ENCODE measurements at regions not wholly inside any gene's neighbourhood (a gene's known extent, or its start where the extent isn't known, plus 50 kb on each side); places are given as distances from the start of the nearest gene placed in this dataset.

DNA sequence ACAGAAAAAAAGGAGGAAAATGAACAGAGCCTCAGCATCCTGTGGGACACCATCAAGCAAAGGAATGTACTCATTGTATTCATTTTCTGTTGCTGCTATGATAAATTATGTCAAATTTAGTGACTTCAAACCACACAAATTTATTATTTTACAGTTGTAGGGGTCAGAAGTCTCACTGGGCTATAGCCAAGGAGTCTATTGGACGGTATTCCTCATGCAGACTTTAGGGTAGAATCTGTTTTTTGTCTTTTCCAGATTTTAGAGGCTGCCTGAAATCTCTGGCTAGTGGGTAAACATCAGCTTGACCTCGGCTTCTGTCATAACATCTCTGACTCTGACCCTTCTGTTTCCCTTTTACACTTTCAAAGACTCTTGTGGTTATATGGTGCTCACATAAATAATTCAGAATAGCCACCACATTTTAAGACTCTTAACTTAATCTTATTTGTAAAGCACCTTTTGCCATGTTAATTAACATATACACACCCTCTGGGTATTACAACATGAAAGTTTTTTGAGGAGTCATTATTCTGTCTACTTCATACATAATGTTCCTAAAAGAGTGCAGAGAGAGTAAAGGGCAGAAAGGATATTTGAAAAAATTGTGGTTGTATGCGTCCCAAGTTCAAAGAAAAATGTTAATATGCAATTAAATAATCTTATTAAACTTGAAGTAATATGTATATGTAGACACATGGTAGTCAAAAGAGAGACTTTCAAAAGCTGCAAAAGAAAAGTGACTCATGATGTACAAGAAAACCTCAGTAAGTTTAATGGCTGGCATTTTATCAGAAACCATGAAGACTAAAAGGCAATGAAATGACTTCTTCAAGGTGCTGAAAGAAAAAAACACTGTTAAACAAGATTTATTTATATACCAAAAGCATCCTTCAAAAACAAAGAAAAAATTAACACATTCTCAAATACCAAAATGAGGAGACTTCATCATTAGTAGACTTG is 70.8 kb upstream of the MEOX2 start:
- no peak for DNase-seq (ENCODE audit: low spot score)

DNA sequence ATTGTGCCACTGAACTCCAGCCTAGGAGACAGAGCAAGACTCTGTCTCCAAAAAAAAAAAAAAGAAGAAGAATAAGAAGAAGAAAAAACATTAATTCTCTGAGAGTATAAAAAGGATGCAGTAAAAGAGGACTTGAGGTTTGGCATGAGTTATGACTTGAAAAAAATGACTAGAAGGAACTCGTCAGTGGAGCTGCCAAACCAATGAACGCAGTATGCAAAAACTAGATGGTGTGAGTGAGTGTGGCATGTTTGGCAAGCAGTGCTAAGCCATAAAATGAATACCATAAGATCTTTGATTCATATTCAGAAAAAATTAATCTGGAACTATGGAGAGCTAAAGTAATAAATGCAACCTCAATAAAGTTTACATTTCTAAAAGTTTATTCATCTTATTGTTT is 68.6 kb upstream of the MEOX2 start:
- no peak for DNase-seq (ENCODE audit: low spot score)

DNA sequence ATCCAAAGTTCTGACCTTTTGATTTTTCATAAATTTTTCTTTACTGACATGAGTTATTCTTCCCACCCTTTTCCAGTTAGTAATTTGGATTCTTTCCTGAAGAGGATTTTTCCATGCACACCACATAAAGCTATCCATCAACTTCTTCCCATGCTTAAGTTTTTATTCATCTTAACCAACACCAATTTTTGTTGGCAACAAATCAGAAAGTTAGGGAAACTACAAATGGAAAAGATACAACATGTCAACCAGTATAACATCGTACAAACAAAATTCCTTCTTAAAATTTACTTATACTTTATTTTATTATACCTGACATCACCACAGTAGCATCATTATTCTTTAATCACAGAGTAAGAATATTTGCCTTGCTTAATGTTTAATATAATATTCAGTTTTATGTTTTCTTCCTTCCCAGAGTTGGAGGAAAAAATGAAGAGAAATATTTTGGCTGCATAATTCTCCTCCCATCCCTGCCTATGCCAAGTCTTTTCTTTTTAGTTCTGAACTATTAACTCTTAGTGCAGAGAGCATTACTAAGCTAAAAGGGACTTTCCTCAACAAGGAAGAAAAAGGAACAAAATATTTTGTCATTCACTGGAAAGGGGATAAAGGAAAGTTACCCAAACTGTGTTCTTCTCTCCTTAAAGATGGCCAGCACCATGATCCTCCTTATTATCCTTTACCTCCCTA is 67.5 kb upstream of the MEOX2 start:
- no peak for DNase-seq (ENCODE audit: low spot score)

DNA sequence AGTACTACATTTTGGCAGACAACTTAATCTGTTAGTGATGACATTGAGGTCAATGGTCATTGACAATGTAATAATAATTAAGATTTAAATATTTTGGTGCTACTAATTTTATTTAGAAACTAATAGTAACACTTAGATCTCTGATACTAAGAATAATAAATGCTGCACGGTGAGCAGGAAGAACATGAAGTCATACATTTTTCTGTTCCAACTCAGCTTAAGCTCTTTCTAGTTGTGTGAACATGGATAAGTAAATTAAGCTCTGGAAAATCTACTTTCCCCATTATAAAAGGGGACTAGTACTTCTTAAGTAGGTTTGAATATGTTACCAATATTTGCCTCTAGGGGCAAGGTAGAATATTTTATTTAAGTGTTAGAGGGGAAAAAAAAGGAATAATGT is 65.9 kb upstream of the MEOX2 start:
- no peak for DNase-seq (ENCODE audit: low spot score)

DNA sequence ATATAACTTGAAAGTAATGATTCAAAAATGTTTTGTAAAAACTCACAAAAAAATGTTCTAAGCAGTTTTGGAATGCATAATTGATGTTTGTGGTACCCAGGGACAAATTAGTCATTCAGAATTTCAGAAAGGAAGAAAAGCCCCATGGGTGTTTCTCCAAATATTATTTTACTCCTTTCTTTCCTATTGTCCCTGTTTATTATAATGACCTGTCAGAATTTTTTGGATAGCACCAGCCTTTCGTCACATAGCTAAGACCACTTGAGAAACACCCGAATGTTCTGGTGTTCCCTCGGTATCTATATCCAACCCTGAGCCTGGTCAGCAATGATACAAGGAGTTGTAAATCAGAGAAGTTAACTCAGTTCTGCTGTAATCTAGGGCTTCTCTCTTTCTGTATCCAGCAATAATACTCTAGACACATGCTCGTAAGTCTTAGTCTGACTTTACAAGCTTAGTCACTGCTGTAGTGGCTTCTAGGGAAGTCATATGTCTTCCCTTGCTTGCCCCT is 64.8 kb upstream of the MEOX2 start:
- no peak for DNase-seq (ENCODE audit: low spot score)

DNA sequence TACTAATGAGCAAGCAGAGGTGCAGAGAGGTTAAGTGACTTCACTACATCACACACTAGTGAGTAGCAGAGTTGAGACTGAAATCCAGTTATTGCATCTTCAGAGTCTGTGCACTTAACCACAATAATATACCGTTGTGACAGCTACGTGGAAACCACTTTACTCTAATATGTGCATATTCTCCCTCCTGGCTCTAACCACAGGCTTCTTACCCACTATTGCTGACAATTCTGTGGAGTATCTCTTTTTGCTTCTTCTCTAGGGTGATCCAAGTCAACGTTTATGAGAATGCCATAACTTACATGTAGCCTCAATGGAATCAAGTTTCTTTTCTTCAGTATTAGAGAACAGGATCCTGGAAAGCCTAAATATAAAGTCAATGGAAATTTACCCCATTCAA is 64.2 kb upstream of the MEOX2 start:
- DNase-seq (ENCODE audit: low spot score), result no peak

DNA sequence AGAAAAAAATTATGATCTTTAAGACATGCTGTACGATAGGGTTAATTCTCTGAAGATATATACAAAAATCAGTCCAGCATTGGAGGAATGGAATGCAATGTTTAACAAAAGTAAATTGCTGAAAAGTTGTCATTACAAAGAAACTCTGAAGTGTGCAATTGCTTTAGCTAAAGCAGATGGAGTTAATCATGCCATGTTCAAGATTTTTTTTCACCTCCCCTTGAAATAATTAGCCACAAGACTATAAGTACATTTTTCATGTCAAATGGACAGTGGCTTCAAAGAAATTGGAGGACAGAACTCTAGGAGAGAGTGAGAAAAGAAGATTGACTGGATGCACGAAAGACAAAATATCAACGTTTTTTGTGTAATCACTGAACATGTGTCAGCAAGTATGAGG is 63.1 kb upstream of the MEOX2 start:
- DNase-seq (ENCODE audit: low spot score), result no peak

DNA sequence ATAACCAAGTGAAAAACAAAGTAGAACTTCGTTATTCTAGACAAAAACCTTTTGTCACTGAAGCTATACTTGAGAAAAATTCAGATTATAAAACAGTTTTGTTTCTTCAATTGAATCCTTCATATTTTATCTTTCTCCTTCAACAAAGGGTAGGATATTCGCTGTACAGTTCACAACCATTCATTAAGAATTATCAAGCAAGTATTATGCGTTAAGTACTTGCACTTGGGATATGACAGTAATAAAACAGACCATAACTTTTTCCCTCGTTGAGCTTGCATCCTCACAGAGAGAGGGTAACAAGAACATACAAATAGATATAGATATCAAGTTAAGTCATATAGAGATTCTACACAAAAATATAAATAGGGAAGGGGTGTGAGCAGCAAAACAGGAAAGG is 61.2 kb upstream of the MEOX2 start:
- DNase-seq (ENCODE audit: low spot score), result no peak

DNA sequence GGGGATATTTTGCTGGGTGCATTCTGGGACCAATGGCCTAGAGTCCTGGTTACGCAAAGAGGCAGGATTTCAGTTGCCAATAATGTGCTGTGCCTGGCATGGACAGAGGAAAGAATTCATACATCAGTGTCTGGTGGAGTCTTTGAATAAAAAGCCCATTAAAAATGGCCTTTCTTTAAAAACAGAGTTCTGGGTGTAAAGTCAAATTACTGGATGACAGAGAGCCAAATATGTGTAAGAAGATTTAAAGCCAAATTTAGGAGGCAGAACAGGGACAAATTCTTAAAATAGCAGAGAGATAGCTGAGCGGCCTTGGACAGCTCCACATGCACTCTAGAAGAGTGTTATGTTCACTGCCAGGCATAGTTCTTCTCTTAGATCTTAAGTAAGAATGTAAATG is 60.8 kb upstream of the MEOX2 start:
- DNase-seq (ENCODE audit: low spot score), result no peak

DNA sequence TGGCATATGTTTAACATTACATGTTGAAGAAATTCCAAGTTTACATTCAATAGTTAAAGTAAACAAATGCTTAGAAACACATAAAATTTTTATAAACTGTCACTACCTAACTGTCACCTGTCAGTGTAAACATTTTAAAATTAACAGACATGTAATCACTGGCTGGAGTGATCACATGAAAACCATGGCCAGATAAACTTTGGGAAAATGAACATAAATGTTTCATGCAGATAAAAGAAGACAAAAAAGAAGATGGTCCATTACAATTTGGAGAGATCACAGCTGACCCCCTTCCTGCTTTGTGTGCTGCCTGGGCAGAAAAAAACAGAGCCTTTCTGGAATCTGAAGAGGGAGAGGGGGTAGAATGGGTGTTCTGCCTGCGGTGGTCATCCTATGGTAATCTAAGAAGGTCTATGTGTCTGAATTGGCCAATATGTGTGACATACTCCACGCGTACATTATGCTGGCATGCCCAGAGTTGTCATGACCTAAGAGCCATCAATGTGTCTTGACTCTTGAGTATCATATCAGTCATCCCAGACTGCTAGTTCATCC is 57.5 kb upstream of the MEOX2 start:
- DNase-seq (ENCODE audit: low spot score), result no peak

DNA sequence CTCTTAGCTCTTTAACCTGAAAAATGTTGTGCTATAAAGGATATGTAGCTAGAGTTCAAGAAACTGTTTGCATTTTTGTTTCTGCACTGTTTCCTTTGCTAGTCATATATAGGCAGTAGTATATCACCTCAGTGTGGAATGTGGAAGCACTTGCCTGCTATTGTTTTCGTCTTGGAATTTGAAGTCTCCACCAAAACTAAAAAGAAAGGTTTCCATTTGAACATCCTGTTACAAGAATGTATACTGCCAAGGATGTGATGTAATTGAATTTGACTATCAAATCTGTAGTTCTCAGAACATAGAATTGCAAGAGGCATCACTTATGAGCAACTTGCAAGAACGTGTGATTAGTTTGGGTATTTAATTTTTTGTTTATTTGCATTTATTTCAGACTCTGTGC is 51.1 kb upstream of the MEOX2 start:
- no peak for DNase-seq (ENCODE audit: low spot score)

All from HT-29 (cell line).